ENCODE measurements at regions not wholly inside any gene's neighbourhood (a gene's known extent, or its start where the extent isn't known, plus 50 kb on each side); places are given as distances from the start of the nearest gene placed in this dataset.

- no peak for DNase-seq (ENCODE audit: low read depth in 2 of 2)
These were observed 144.3 kb upstream of the TNRC6C start for GRCh38 chr17:77814091-77814772.

GRCh38 chr17:77815127-77815905 is 143.2 kb upstream of the TNRC6C start:
- DNase-seq (ENCODE audit: low read depth in 2 of 2): no peak

GRCh38 chr17:77817953-77818352 is 140.6 kb upstream of the TNRC6C start:
- no peak for DNase-seq (ENCODE audit: low read depth in 2 of 2)

- no peak for DNase-seq (ENCODE audit: low read depth in 2 of 2)
These were observed 139.0 kb upstream of the TNRC6C start for GRCh38 chr17:77819497-77819896.

- DNase-seq (ENCODE audit: low read depth in 2 of 2): no peak
These were observed 137.4 kb upstream of the TNRC6C start for GRCh38 chr17:77821114-77821513.

GRCh38 chr17:77822302-77823030 is 136.0 kb upstream of the TNRC6C start:
- no peak for DNase-seq (ENCODE audit: low read depth in 2 of 2)

GRCh38 chr17:77824102-77824779 is 134.3 kb upstream of the TNRC6C start:
- DNase-seq (ENCODE audit: low read depth in 2 of 2): no peak

- no peak for DNase-seq (ENCODE audit: low read depth in 2 of 2)
These were observed 133.7 kb upstream of the TNRC6C start for GRCh38 chr17:77824780-77825280.

GRCh38 chr17:77825621-77826020 is 132.9 kb upstream of the TNRC6C start:
- DNase-seq (ENCODE audit: low read depth in 2 of 2): no peak

GRCh38 chr17:77826132-77826873 is 132.2 kb upstream of the TNRC6C start:
- DNase-seq (ENCODE audit: low read depth in 2 of 2): no peak

GRCh38 chr17:77827039-77827438 is 131.5 kb upstream of the TNRC6C start:
- no peak for DNase-seq (ENCODE audit: low read depth in 2 of 2)

- DNase-seq (ENCODE audit: low read depth in 2 of 2): no peak
These were observed 131.0 kb upstream of the TNRC6C start for GRCh38 chr17:77827511-77827910.

GRCh38 chr17:77828749-77829539 is 129.6 kb upstream of the TNRC6C start:
- no peak for DNase-seq (ENCODE audit: low read depth in 2 of 2)

GRCh38 chr17:77829843-77830799 is 128.4 kb upstream of the TNRC6C start:
- no peak for DNase-seq (ENCODE audit: low read depth in 2 of 2)

GRCh38 chr17:77830816-77831473 is 127.6 kb upstream of the TNRC6C start:
- no peak for DNase-seq (ENCODE audit: low read depth in 2 of 2)

- no peak for DNase-seq (ENCODE audit: low read depth in 2 of 2)
These were observed 126.9 kb upstream of the TNRC6C start for GRCh38 chr17:77831474-77832179.

GRCh38 chr17:77832180-77832560 is 126.3 kb upstream of the TNRC6C start:
- no peak for DNase-seq (ENCODE audit: low read depth in 2 of 2)

- DNase-seq (ENCODE audit: low read depth in 2 of 2): no peak
These were observed 124.7 kb upstream of the TNRC6C start for GRCh38 chr17:77833769-77834168.
